NB4 (cell line): ENCODE measurements at regions not wholly inside any gene's neighbourhood (a gene's known extent, or its start where the extent isn't known, plus 50 kb on each side); places are given as distances from the start of the nearest gene placed in this dataset.

Experiments used
- DNase-seq: peaks from one replicate; pipeline ENCODE4 v3.0.0; 2010; ENCODE audit warnings: low read depth
- H3K4me3 ChIP-seq: one replicate; pipeline ENCODE4 v1.5.1; 2011; ENCODE audit warnings: mild to moderate bottlenecking, low read depth, low read length, moderate library complexity
- CTCF ChIP-seq: IDR thresholded peaks from one replicate; pipeline ENCODE4 v1.5.1; 2012; ENCODE audit warnings: low read depth, low read length
- MAX ChIP-seq: IDR thresholded peaks from 2 replicates; pipeline ENCODE4 v1.6.1; 2011; ENCODE audit warnings: low read depth, low read length
- MYC ChIP-seq: IDR thresholded peaks from 2 replicates; pipeline ENCODE4 v1.6.1; 2011; ENCODE audit warnings: low read depth, low read length
- POLR2A ChIP-seq: IDR thresholded peaks from 2 replicates; pipeline ENCODE4 v1.6.1; 2011; ENCODE audit warnings: mild to moderate bottlenecking; ENCODE audit not compliant: insufficient read length; ENCODE audit errors: extremely low read depth

GRCh38 chr5:176711883-176712282 lies 64.6 kb downstream of the TSPAN17 start:
- H3K4me3 ChIP-seq = no peak overlapping the region
- TF ChIP-seq CTCF (no peak), MYC (no peak), POLR2A (no peak), MAX (no peak)
- no peak for DNase-seq

- no peak for DNase-seq
- TF ChIP-seq MAX (no peak), POLR2A (no peak), MYC (no peak)
- H3K4me3 ChIP-seq = no peak overlapping the region
Measured at GRCh38 chr5:176712546-176713304, 65.4 kb downstream of the TSPAN17 start.

GRCh38 chr5:176713409-176713808 lies 66.1 kb downstream of the TSPAN17 start:
- TF ChIP-seq CTCF (no peak), POLR2A (no peak), MYC (no peak), MAX (no peak)
- no peak for DNase-seq
- H3K4me3 ChIP-seq = no peak overlapping the region

GRCh38 chr5:176714067-176714466 lies 66.8 kb downstream of the TSPAN17 start:
- DNase-seq = peak; percentile 25
- H3K4me3 ChIP-seq = no peak overlapping the region
- TF ChIP-seq CTCF (no peak), MAX (no peak), POLR2A (no peak), MYC (no peak)

- H3K4me3 ChIP-seq = no peak overlapping the region
- no peak for DNase-seq
- TF ChIP-seq POLR2A = no peak
- no peak for TF ChIP-seq MAX
- no peak for TF ChIP-seq MYC
- TF ChIP-seq CTCF = no peak
Measured at GRCh38 chr5:176716320-176716719, 69.0 kb downstream of the TSPAN17 start.

- DNase-seq = peak; percentile 14
- H3K4me3 ChIP-seq = no peak overlapping the region
- TF ChIP-seq MAX (no peak), MYC (no peak), CTCF (no peak), POLR2A (no peak)
Measured at GRCh38 chr5:176719113-176719739, 71.9 kb downstream of the TSPAN17 start.
